ENCODE measurements at regions not wholly inside any gene's neighbourhood (a gene's known extent, or its start where the extent isn't known, plus 50 kb on each side); places are given as distances from the start of the nearest gene placed in this dataset.
"Not testable (repeated sequence)": the region's sequence is repeated elsewhere in the genome, so short reads cannot be mapped to it uniquely, and the experiment has no call there.

DNA sequence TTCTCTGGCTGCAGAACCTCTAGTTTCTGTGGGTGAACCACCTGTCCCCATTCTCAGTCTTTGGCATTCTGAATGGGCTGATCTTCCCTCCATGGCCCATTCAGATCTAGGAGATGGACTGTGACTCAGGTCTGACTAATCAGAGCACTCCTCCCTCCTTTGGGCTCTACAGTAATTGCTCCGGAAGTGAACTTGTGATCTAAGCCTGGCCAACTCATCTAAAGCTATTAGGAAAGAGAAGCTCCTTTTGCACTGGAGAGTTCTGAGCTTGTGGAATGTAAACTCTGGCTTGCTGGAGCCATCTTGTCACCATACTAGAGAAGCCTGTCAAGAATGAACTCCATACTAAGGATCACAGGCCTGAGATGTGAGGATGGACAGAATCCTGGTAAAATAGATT is 168.2 kb downstream of the SUDS3 start:
- DNase-seq (ENCODE audit: insufficient read length, low spot score): no peak
- TF ChIP-seq TAF1 (IDR thresholded peaks at IDR 0.05; ENCODE audit: low read depth, low read length) (no peak), PAX5 (IDR thresholded peaks at IDR 0.05; ENCODE audit: insufficient read depth, low read length, severe bottlenecking) (no peak), SPI1 (IDR thresholded peaks at IDR 0.05; ENCODE audit: low read depth, low read length) (no peak), POLR2AphosphoS5 (IDR thresholded peaks at IDR 0.05; ENCODE audit: low read depth, low read length) (no peak), POU2F2 (IDR thresholded peaks at IDR 0.05; ENCODE audit: low read depth, low read length) (no peak), POLR2A (IDR thresholded peaks at IDR 0.05; ENCODE audit: low read depth, low read length) (no peak)
- FAIRE-seq: no peak

DNA sequence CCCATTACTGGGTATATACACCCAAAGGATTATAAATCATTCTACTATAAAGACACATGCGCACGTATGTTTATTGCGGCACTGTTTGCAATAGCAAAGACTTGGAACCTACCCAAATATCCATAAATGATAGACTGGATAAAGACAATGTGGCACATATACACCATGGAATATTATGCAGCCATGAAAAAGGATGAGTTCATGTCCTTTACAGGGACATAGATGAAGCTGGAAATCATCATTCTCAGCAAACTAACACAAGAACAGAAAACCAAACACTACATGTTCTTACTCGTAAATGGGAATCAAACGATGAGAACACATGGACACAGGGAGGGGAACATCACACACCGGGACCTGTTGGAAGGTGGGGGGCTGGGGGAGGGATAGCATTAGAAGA is 171.3 kb downstream of the SUDS3 start:
- not testable (repeated sequence) for DNase-seq (ENCODE audit: insufficient read length, low spot score); FAIRE-seq

DNA sequence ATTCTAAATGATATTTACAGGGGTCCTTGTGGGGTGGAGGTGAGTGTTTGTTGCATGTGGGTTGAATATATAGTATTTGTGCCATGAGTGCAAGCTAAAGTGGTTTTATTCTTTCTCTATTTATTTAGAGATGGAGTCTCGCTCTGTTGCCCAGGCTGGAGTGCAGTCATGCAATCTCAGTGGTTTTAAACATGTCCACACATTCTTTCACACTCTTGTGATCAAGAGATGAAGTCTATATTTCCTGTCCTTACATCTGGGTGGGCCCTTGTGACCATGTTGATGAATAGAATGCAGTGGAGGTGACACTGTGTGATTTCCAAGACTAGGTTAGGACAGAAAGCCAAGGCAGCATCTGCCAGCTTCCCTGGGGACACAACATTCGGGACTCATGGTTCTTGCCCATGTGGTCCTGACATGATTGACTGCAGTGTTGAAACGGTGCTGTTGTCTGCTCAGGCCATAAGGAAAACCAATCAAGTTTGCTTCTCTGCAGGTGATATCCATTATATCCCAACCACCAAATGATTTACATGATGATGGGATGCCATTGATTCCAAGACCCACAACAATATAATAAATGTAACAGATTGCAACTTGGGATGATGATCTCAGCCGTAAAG is 172.6 kb downstream of the SUDS3 start:
- no peak for DNase-seq (ENCODE audit: insufficient read length, low spot score)
- no peak for TF ChIP-seq POLR2AphosphoS5 (IDR thresholded peaks at IDR 0.05; ENCODE audit: low read depth, low read length)
- TF ChIP-seq POLR2A (IDR thresholded peaks at IDR 0.05; ENCODE audit: low read depth, low read length): no peak
- TF ChIP-seq TAF1 (IDR thresholded peaks at IDR 0.05; ENCODE audit: low read depth, low read length): no peak
- FAIRE-seq: no peak

DNA sequence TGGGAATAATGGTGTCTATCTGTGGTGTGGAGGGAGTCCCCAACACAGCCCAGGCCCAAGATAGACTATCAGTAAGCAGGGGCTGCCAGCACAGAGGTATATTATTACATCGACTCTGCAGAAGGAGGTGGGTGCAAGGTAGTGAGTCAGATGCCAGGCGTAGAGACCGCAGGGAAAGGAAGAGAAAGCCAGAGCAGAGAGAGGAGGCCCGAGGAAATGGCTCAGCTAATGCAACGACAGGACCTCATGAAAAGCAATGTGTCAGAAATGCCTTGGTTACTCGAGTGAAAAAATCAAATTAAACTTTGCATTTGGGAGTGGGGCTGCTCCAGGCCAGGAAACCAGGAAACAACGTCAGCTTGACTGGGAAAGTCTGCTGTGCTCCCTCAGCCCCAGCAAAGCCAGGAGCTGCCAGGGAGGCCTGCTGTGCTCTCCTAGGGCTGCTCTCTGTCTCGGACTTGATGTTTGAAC is 173.2 kb downstream of the SUDS3 start:
- TF ChIP-seq POU2F2 (IDR thresholded peaks at IDR 0.05; ENCODE audit: low read depth, low read length) (no peak), POLR2A (IDR thresholded peaks at IDR 0.05; ENCODE audit: low read depth, low read length) (no peak), SPI1 (IDR thresholded peaks at IDR 0.05; ENCODE audit: low read depth, low read length) (no peak), POLR2AphosphoS5 (IDR thresholded peaks at IDR 0.05; ENCODE audit: low read depth, low read length) (no peak), TAF1 (IDR thresholded peaks at IDR 0.05; ENCODE audit: low read depth, low read length) (no peak), PAX5 (IDR thresholded peaks at IDR 0.05; ENCODE audit: insufficient read depth, low read length, severe bottlenecking) (no peak)
- FAIRE-seq (no peak), DNase-seq (ENCODE audit: insufficient read length, low spot score) (no peak)

DNA sequence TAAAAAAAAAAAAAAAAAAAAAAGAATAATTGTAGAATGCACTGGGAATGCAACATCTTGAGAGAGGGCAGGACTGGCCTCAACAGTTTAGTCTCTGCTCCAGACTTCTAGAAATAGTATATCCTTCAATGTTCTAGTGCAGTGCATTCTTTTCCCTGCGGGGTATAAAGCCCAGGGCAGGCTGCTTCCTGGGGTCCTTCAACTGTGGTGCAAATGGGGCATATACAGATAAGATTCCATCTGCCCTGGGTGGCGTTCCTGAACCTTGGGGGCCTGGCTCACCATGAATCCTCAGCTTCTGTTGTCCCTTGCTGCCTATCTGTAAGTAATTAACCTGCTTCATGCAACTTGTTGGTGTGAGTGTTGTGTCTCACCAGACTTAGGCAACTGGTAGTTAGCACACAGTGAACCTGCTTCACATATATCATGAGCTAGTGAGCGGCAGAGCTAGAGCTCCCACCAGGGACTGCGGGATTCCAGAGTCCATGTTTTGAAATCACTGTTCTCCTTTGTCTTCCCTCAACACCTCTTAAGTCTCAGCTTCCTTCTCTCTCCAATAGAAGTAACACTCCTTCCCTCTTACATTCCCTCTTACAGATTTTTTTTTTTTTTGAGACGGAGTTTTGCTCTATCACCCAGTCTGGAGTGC is 177.6 kb downstream of the SUDS3 start:
- FAIRE-seq: no peak
- no peak for TF ChIP-seq POLR2A (IDR thresholded peaks at IDR 0.05; ENCODE audit: low read depth, low read length)
- no peak for TF ChIP-seq POLR2AphosphoS5 (IDR thresholded peaks at IDR 0.05; ENCODE audit: low read depth, low read length)
- TF ChIP-seq POU2F2 (IDR thresholded peaks at IDR 0.05; ENCODE audit: low read depth, low read length): no peak
- TF ChIP-seq SPI1 (IDR thresholded peaks at IDR 0.05; ENCODE audit: low read depth, low read length): no peak
- no peak for TF ChIP-seq TAF1 (IDR thresholded peaks at IDR 0.05; ENCODE audit: low read depth, low read length)
- TF ChIP-seq PAX5 (IDR thresholded peaks at IDR 0.05; ENCODE audit: insufficient read depth, low read length, severe bottlenecking): no peak
- no peak for DNase-seq (ENCODE audit: insufficient read length, low spot score)

DNA sequence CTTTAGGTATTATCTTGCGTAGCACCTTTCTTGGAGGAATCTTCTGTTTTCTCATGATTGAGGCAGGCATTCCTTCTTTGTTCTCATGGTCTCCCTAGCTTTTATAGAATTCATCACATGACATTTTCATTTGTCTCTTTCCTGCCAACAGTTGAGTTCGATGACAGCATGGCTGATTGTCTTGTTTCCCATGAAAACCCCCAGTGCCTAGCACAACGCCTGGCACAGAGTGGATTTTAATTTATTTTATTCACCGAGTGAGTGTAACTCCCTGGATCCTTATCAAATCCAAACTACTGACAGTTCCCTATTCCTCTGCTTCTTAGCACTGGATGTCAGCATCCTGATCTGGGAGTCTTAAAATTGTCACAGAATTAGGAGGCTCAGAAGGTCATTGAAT is 182.6 kb downstream of the SUDS3 start:
- FAIRE-seq (no peak), DNase-seq (ENCODE audit: insufficient read length, low spot score) (no peak)
- no peak for TF ChIP-seq POU2F2 (IDR thresholded peaks at IDR 0.05; ENCODE audit: low read depth, low read length)
- TF ChIP-seq POLR2A (IDR thresholded peaks at IDR 0.05; ENCODE audit: low read depth, low read length): no peak
- no peak for TF ChIP-seq PAX5 (IDR thresholded peaks at IDR 0.05; ENCODE audit: insufficient read depth, low read length, severe bottlenecking)
- TF ChIP-seq POLR2AphosphoS5 (IDR thresholded peaks at IDR 0.05; ENCODE audit: low read depth, low read length): no peak
- no peak for TF ChIP-seq TAF1 (IDR thresholded peaks at IDR 0.05; ENCODE audit: low read depth, low read length)
- TF ChIP-seq SPI1 (IDR thresholded peaks at IDR 0.05; ENCODE audit: low read depth, low read length): no peak

DNA sequence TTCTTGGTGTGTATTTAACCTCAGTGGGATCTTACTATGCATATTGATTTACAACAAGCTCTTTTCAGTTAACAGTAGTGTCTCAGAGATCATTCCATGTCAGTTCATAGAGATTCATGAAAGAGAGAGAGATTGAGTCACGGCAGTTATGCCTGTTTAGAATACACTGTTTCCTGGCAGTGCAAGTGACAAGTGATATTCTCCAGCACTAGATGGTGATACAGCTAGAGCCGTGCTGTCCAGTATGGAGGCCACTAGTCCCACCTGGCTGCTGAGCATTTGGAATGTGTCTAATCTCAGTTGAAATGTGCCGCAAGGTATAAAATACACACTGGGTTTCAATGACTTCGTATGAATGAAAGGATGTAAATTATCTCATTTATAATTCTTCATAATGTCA is 184.4 kb downstream of the SUDS3 start:
- FAIRE-seq (no peak), DNase-seq (ENCODE audit: insufficient read length, low spot score) (no peak)
- TF ChIP-seq POLR2A (IDR thresholded peaks at IDR 0.05; ENCODE audit: low read depth, low read length) (no peak), POU2F2 (IDR thresholded peaks at IDR 0.05; ENCODE audit: low read depth, low read length) (no peak), TAF1 (IDR thresholded peaks at IDR 0.05; ENCODE audit: low read depth, low read length) (no peak), SPI1 (IDR thresholded peaks at IDR 0.05; ENCODE audit: low read depth, low read length) (no peak), PAX5 (IDR thresholded peaks at IDR 0.05; ENCODE audit: insufficient read depth, low read length, severe bottlenecking) (no peak), POLR2AphosphoS5 (IDR thresholded peaks at IDR 0.05; ENCODE audit: low read depth, low read length) (no peak)

DNA sequence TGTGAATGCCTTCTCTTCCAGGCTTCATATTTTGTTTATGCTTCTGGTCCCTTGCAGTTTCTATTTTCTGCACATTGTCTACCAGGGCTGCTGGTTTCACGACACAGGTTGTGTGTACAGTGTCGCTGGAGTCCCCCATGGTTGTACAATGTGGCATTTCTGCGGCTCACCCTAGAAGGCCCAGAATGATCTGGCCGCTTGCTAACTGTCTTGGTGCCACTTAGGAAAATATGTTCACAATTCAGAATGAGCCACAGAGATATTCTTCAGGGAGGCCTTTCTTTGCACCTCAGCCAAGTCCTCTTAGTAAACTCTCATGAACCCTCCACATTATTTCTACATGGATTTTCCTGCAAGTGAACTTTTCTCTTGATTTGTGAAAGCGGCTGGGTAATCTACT is 195.4 kb downstream of the SUDS3 start:
- no peak for DNase-seq (ENCODE audit: insufficient read length, low spot score)
- FAIRE-seq: no peak
- no peak for TF ChIP-seq TAF1 (IDR thresholded peaks at IDR 0.05; ENCODE audit: low read depth, low read length)
- no peak for TF ChIP-seq POLR2AphosphoS5 (IDR thresholded peaks at IDR 0.05; ENCODE audit: low read depth, low read length)
- no peak for TF ChIP-seq POLR2A (IDR thresholded peaks at IDR 0.05; ENCODE audit: low read depth, low read length)
- no peak for TF ChIP-seq SPI1 (IDR thresholded peaks at IDR 0.05; ENCODE audit: low read depth, low read length)
- TF ChIP-seq POU2F2 (IDR thresholded peaks at IDR 0.05; ENCODE audit: low read depth, low read length): no peak
- no peak for TF ChIP-seq PAX5 (IDR thresholded peaks at IDR 0.05; ENCODE audit: insufficient read depth, low read length, severe bottlenecking)

DNA sequence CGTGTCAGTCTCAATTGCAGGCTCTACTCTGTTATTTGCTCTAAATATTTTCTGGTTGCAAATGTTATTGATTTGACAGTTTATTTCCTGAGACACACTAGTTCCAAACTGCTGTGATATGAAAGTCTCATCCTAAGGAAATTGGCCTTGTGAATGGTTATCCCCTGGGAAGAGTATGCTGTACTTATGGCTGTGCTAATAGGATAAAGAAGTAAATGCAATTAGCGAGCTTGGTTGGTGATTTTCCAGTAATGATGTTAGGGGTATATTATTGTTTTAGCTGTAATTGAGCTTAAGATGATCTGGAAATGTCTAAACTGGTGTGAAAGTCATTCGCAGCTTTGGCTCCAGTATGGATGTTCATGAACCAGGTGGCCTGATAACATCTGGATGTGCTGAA is 197.9 kb downstream of the SUDS3 start:
- DNase-seq (ENCODE audit: insufficient read length, low spot score) (no peak), FAIRE-seq (no peak)
- TF ChIP-seq SPI1 (IDR thresholded peaks at IDR 0.05; ENCODE audit: low read depth, low read length) (no peak), TAF1 (IDR thresholded peaks at IDR 0.05; ENCODE audit: low read depth, low read length) (no peak), PAX5 (IDR thresholded peaks at IDR 0.05; ENCODE audit: insufficient read depth, low read length, severe bottlenecking) (no peak), POLR2A (IDR thresholded peaks at IDR 0.05; ENCODE audit: low read depth, low read length) (no peak), POU2F2 (IDR thresholded peaks at IDR 0.05; ENCODE audit: low read depth, low read length) (no peak), POLR2AphosphoS5 (IDR thresholded peaks at IDR 0.05; ENCODE audit: low read depth, low read length) (no peak)

DNA sequence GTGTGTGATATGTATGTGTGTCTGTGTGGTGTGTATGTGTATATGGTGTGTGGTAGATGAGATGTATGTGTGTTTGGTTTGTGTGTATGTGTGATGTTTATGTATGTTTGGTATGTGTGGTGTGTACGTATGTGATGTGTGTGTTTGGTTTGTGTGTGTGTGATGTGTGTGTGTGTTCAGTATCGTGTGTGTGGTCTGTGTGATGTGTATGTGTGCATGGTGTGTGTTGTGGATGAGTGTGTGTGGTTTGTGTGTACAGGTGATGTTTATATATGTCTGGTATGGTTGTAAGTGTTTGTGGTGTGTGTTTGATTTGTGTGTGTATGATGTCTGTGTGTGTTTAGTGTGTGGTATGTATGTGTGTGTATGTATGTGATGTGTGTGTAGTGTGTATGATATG is 199.4 kb downstream of the SUDS3 start:
- no peak for DNase-seq (ENCODE audit: insufficient read length, low spot score)
- TF ChIP-seq POLR2AphosphoS5 (IDR thresholded peaks at IDR 0.05; ENCODE audit: low read depth, low read length) (no peak), SPI1 (IDR thresholded peaks at IDR 0.05; ENCODE audit: low read depth, low read length) (no peak), TAF1 (IDR thresholded peaks at IDR 0.05; ENCODE audit: low read depth, low read length) (no peak), POLR2A (IDR thresholded peaks at IDR 0.05; ENCODE audit: low read depth, low read length) (no peak), POU2F2 (IDR thresholded peaks at IDR 0.05; ENCODE audit: low read depth, low read length) (no peak), PAX5 (IDR thresholded peaks at IDR 0.05; ENCODE audit: insufficient read depth, low read length, severe bottlenecking) (no peak)
- peak; percentile 88 for FAIRE-seq

Measured in GM12891 (cell line).